OCI-LY3 (cell line): ENCODE measurements at regions not wholly inside any gene's neighbourhood (a gene's known extent, or its start where the extent isn't known, plus 50 kb on each side); places are given as distances from the start of the nearest gene placed in this dataset.

Experiments used
- CTCF ChIP-seq: fragments of 200-600, 300-600 bp; sonication (generic); IDR thresholded peaks from 2 replicates; pipeline ENCODE4 v1.5.1; 2014; ENCODE audit warnings: antibody characterized with exemption, low read length, low read depth
- EZH2phosphoT487 ChIP-seq: fragments of 200-600 bp; shearing (Covaris generic); IDR thresholded peaks from 2 replicates; pipeline ENCODE4 v1.6.1; 2018; ENCODE audit warnings: antibody characterized with exemption, mixed run types, low read depth

DNA sequence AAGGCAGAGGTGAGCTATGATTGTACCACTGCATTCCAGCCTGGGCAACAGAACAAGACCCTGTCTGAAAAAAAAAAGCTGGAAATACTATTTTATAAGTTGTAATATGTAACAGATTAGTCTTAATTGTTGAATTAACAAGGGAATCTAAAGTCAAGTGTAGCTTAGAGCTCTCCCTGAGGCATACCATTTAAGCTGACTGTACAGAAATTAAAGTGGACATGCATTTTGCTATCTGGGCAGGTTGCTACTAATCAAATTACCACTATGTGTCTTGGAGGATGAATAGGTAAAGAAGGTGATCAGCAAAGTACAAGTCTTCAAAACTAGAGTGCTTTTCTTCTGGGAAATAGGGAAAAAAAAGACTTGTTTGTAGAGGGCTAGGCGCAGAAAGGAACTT, 205.3 kb upstream of the JADE1 start:
- TF ChIP-seq CTCF: no peak
- no peak for TF ChIP-seq EZH2phosphoT487
